DOHH2 (cell line): ENCODE measurements at regions not wholly inside any gene's neighbourhood (a gene's known extent, or its start where the extent isn't known, plus 50 kb on each side); places are given as distances from the start of the nearest gene placed in this dataset.

Source experiments
- H3F3A ChIP-seq: fragments of 200-600 bp; sonication (generic), shearing (Covaris generic); 2 replicates; pipeline ENCODE4 v1.6.0; 2016; ENCODE audit warnings: antibody characterized with exemption, mild to moderate bottlenecking; ENCODE audit not compliant: control insufficient read depth, insufficient read depth
- H3K27ac ChIP-seq: fragments of 200-600 bp; sonication (generic); 2 replicates; pipeline ENCODE4 v1.5.1; 2014; ENCODE audit warnings: low read depth, mild to moderate bottlenecking, low read length, moderate library complexity
- H3K27me3 ChIP-seq: fragments of 200-600 bp; sonication (generic); 2 replicates; pipeline ENCODE4 v1.6.1; 2014; ENCODE audit warnings: mild to moderate bottlenecking, low read length, mixed read lengths; ENCODE audit not compliant: control insufficient read depth
- H3K36me3 ChIP-seq: fragments of 200-600 bp; sonication (generic); 2 replicates; pipeline ENCODE4 v1.6.1; 2014; ENCODE audit warnings: mild to moderate bottlenecking, low read length, moderate library complexity, mixed read lengths; ENCODE audit not compliant: control insufficient read depth
- H3K4me1 ChIP-seq: fragments of 200-600 bp; sonication (generic); 2 replicates; pipeline ENCODE4 v1.6.1; 2014; ENCODE audit warnings: mild to moderate bottlenecking, low read length, mixed read lengths; ENCODE audit not compliant: control insufficient read depth
- H3K4me2 ChIP-seq: fragments of 200-600 bp; sonication (generic); 2 replicates; pipeline ENCODE4 v1.6.0; 2014; ENCODE audit warnings: mild to moderate bottlenecking, low read length, moderate library complexity
- H3K4me3 ChIP-seq: fragments of 200-600 bp; sonication (generic); 2 replicates; pipeline ENCODE4 v1.5.1; 2014; ENCODE audit warnings: mild to moderate bottlenecking, low read length, mixed read lengths
- H3K79me2 ChIP-seq: fragments of 200-600 bp; sonication (generic); 2 replicates; pipeline ENCODE4 v1.6.1; 2014; ENCODE audit warnings: mild to moderate bottlenecking, low read length, mixed read lengths; ENCODE audit not compliant: control insufficient read depth
- H3K9me2 ChIP-seq: fragments of 200-600 bp; sonication (generic); replicated peaks from 2 replicates; pipeline ENCODE4 v1.6.1; 2014; ENCODE audit warnings: mild to moderate bottlenecking, low read length, mixed read lengths; ENCODE audit not compliant: control insufficient read depth
- H3K9me3 ChIP-seq: fragments of 200-600 bp; sonication (generic); 2 replicates; pipeline ENCODE4 v1.6.1; 2014; ENCODE audit warnings: antibody characterized with exemption, low read length, mixed read lengths; ENCODE audit not compliant: control insufficient read depth, insufficient read depth
- H4K20me1 ChIP-seq: fragments of 200-600 bp; sonication (generic); 2 replicates; pipeline ENCODE4 v1.6.0; 2014; ENCODE audit warnings: low read depth, mild to moderate bottlenecking, antibody characterized with exemption, low read length, moderate library complexity; ENCODE audit not compliant: control insufficient read depth, insufficient read depth
- EZH2phosphoT487 ChIP-seq: fragments of 200-600 bp; sonication (generic); IDR thresholded peaks from 2 replicates; pipeline ENCODE4 v1.6.1; 2017; ENCODE audit warnings: borderline replicate concordance, mild to moderate bottlenecking, antibody characterized with exemption, low read length, moderate library complexity, mixed read lengths
- TF ChIP-seq, protein P1 (sequence below): fragments of 200-600 bp; sonication (generic); IDR thresholded peaks from one replicate; pipeline ENCODE4 v1.5.1; 2014; ENCODE audit warnings: antibody characterized with exemption, mild to moderate bottlenecking, low read depth, low read length; ENCODE audit not compliant: poor library complexity, severe bottlenecking

DNA sequence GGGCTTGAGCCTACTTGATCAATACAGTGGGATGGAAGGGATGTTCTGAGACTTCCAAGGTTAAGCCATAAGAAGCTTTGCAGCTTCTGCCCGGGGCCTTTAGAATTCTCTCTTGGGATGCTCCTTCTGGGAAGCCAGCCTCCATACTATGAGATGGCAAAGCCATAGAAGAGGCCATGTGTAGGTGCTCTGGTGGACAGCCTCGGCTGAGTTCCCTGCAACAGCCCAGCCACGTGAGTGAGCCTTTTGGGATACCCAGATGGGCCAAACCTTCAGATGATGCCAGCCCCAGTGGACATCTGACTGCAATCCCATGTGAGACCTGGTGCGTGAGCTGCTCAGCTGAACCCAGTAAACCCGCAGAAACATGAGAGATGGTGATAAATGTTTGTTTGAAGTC, 370.6 kb downstream of the RPS24 start:
- H3K4me2 ChIP-seq, result no peak overlapping the region
- no peak overlapping the region for H3K4me3 ChIP-seq
- H3K36me3 ChIP-seq, result no peaks in the 10 kb centered on the region
- TF ChIP-seq EZH2phosphoT487, result no peak
- TF ChIP-seq, protein P1, sequence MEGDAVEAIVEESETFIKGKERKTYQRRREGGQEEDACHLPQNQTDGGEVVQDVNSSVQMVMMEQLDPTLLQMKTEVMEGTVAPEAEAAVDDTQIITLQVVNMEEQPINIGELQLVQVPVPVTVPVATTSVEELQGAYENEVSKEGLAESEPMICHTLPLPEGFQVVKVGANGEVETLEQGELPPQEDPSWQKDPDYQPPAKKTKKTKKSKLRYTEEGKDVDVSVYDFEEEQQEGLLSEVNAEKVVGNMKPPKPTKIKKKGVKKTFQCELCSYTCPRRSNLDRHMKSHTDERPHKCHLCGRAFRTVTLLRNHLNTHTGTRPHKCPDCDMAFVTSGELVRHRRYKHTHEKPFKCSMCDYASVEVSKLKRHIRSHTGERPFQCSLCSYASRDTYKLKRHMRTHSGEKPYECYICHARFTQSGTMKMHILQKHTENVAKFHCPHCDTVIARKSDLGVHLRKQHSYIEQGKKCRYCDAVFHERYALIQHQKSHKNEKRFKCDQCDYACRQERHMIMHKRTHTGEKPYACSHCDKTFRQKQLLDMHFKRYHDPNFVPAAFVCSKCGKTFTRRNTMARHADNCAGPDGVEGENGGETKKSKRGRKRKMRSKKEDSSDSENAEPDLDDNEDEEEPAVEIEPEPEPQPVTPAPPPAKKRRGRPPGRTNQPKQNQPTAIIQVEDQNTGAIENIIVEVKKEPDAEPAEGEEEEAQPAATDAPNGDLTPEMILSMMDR, result no peak
- no peaks in the 10 kb centered on the region for H3K9me3 ChIP-seq
- no peaks in the 10 kb centered on the region for H4K20me1 ChIP-seq
- no peaks in the 10 kb centered on the region for H3K79me2 ChIP-seq
- H3K27ac ChIP-seq, result no peak overlapping the region
- no peaks in the 10 kb centered on the region for H3F3A ChIP-seq
- no peaks in the 10 kb centered on the region for H3K9me2 ChIP-seq
- H3K27me3 ChIP-seq, result peaks cover 10% of the 10 kb centered on the region; the same call in 1 of the 2 replicates
- no peaks in the 10 kb centered on the region for H3K4me1 ChIP-seq

DNA sequence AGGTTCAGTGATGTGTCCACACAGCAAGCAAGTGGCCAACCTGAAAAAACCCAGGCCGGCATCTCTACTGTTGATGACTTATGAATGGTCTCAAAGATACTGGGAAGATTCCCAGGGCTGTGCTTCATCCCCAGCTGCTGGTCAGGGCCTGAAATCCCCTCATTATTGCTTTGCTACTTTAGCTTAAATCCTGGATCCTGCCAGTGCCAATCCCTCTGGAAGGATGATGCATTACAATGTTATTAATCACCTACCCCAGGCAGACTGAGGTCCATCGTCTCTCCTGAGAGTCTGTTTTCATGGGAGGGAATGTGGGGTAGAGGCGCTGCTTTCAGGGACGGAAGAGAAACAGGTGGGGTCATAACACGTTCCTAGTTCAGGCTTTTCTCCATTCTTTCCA, 371.6 kb downstream of the RPS24 start:
- Histone ChIP-seq H4K20me1 (no peaks in the 10 kb centered on the region), H3K27me3 (peaks cover 10% of the 10 kb centered on the region; the same call in 1 of the 2 replicates), H3K27ac (no peak overlapping the region), H3K4me2 (no peak overlapping the region), H3K4me3 (no peak overlapping the region), H3K79me2 (no peaks in the 10 kb centered on the region), H3K36me3 (no peaks in the 10 kb centered on the region), H3K9me2 (no peaks in the 10 kb centered on the region), H3K4me1 (no peaks in the 10 kb centered on the region), H3K9me3 (no peaks in the 10 kb centered on the region), H3F3A (no peaks in the 10 kb centered on the region)
- TF ChIP-seq EZH2phosphoT487, result no peak
- TF ChIP-seq, protein P1, result no peak

DNA sequence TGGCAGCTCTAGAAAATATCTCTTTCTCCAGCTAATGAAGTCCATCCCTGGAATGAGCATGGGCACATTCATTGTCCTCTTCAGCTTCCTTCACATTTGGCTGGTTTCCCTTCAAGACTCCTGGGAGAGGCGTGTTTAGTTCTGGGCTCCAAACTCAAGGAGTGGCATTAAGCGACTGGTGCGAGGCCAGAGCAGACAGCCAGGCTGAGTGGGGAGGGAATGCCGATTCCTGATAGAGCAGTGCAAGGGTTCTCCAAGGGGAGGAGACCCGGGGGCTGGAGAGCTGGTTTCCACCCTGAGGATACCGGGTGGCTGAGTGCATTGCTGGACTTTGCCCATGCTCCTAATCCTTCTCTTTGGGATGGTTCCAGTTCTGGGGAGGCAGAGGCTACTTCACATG, 372.1 kb downstream of the RPS24 start:
- TF ChIP-seq, protein P1, result no peak
- no peak for TF ChIP-seq EZH2phosphoT487
- Histone ChIP-seq H3K36me3 (no peaks in the 10 kb centered on the region), H3K4me3 (no peak overlapping the region), H3K9me2 (no peaks in the 10 kb centered on the region), H3K4me2 (no peak overlapping the region), H3K27ac (no peak overlapping the region), H3K4me1 (no peaks in the 10 kb centered on the region), H3F3A (no peaks in the 10 kb centered on the region), H3K27me3 (peaks cover 10% of the 10 kb centered on the region; the same call in 1 of the 2 replicates), H3K79me2 (no peaks in the 10 kb centered on the region), H4K20me1 (no peaks in the 10 kb centered on the region), H3K9me3 (no peaks in the 10 kb centered on the region)

DNA sequence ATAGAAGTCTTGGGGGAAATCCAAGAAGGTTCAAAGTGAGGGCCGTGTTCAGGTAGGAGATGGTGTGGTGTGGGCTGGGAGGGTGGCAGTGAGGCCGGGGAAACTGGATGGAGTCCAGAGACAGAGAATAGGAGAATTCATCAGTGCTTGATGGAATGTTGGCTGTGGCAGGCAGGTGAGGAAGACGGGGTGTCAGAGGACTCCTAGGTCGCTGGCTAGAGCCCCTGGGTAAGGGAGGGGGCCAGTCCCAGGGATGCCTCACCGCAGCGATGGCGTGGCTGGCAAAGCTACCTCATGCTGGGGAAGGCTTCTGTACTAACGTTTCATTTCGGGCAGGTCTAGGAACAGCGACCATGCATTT, 373.0 kb downstream of the RPS24 start:
- no peaks in the 10 kb centered on the region for H3K36me3 ChIP-seq
- H3K79me2 ChIP-seq, result no peaks in the 10 kb centered on the region
- no peaks in the 10 kb centered on the region for H3K4me1 ChIP-seq
- H3K4me3 ChIP-seq, result no peak overlapping the region
- H3K9me2 ChIP-seq, result no peaks in the 10 kb centered on the region
- peaks cover 10% of the 10 kb centered on the region; the same call in 1 of the 2 replicates for H3K27me3 ChIP-seq
- H3K27ac ChIP-seq, result no peak overlapping the region
- no peaks in the 10 kb centered on the region for H3F3A ChIP-seq
- no peaks in the 10 kb centered on the region for H3K9me3 ChIP-seq
- no peaks in the 10 kb centered on the region for H4K20me1 ChIP-seq
- no peak for TF ChIP-seq EZH2phosphoT487
- TF ChIP-seq, protein P1, result no peak
- no peak overlapping the region for H3K4me2 ChIP-seq
